ENCODE measurements at regions not wholly inside any gene's neighbourhood (a gene's known extent, or its start where the extent isn't known, plus 50 kb on each side); places are given as distances from the start of the nearest gene placed in this dataset.

- no peak for TF ChIP-seq CTCF (IDR thresholded peaks at IDR 0.05)
- no peak for TF ChIP-seq POLR2A (IDR thresholded peaks at IDR 0.05)
These were observed 68.3 kb upstream of the LYZL2 start for GRCh38 chr10:30697806-30698205.
